ENCODE measurements at regions not wholly inside any gene's neighbourhood (a gene's known extent, or its start where the extent isn't known, plus 50 kb on each side); places are given as distances from the start of the nearest gene placed in this dataset.

- TF ChIP-seq POLR2A (IDR thresholded peaks at IDR 0.05) (no peak), CTCF (IDR thresholded peaks at IDR 0.05 in 8 of 11, conservative IDR thresholded peaks at IDR 0.05 in 3 of 11) (no peak)
These were observed 331.6 kb upstream of the FAR2 start for GRCh38 chr12:28817524-28817923.

Measured in spleen (tissue), 7 donors.